HG03575 (cell line): ENCODE measurements at regions not wholly inside any gene's neighbourhood (a gene's known extent, or its start where the extent isn't known, plus 50 kb on each side); places are given as distances from the start of the nearest gene placed in this dataset.

Source experiments
- ATAC-seq: cut with Tn5 transposase; IDR thresholded peaks from one replicate; pipeline ENCODE4 v1.9.1; 2021; ENCODE audit not compliant: unreplicated experiment, insufficient number of reproducible peaks, low FRiP score; ENCODE audit errors: extremely low read depth

- no peak for ATAC-seq
Measured at GRCh38 chr1:177615251-177615650, 354.6 kb downstream of the SEC16B start.

DNA sequence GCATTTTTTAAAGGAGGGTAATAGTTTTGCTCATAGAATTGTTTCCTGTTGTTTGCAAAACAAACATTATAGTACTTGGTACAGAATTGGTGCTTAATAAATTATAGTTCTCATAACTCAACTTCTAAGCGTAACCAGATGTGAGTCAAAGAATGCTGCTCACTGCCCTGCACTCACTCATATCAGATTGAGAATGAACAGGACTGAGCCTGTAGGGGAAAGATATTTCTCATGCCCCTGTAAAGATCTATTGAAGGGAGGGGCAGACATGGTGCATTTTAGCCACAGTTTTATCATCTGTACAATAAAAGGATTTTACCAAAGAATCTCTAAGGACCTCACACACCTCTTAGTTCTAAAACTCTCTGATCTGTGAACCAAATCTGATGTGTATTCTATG is 358.5 kb downstream of the SEC16B start:
- no peak for ATAC-seq

- ATAC-seq = no peak
Measured at GRCh38 chr1:177609953-177610352, 359.9 kb downstream of the SEC16B start.

DNA sequence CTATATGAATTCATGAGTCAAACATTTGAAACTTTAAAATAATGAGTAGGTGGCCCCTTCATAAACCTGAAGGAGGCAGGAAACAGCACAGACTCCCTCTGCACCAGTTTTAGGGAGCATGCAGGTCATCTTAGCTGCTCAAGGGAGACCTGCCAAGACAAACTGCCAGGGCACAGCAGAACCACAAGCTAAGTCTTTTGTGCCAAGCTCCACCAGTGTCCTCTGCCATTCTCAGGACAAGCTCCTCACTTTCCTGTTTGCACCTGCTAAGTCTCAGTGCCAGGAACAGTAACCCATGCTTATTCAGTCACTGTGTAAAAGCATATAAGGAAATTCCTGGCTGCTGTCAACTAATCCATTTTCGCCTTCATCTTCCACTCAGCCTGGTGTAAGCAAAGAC is 368.9 kb downstream of the SEC16B start:
- no peak for ATAC-seq

DNA sequence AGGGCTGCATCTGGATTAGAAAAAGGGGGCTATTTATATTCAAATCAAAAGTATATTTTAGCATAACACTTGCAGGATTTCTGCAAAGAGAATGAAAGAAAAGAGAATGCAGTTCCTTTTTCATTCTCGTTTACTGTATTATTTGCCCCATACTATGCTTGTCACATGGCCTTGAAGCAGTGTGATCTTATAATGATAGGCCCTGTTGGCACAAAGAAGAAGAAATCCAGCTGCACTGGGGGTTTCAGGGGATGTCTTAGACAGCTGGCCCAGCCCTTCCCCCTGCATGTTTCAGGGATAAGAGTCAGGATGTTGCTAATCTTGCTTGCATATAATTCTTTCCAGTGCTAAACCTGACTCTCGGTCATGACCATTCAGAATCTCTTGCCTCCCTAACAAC is 369.5 kb downstream of the SEC16B start:
- ATAC-seq = no peak

- no peak for ATAC-seq
Measured at GRCh38 chr1:177597393-177597792, 372.5 kb downstream of the SEC16B start.

- ATAC-seq = no peak
Measured at GRCh38 chr1:177596485-177596884, 373.4 kb downstream of the SEC16B start.

DNA sequence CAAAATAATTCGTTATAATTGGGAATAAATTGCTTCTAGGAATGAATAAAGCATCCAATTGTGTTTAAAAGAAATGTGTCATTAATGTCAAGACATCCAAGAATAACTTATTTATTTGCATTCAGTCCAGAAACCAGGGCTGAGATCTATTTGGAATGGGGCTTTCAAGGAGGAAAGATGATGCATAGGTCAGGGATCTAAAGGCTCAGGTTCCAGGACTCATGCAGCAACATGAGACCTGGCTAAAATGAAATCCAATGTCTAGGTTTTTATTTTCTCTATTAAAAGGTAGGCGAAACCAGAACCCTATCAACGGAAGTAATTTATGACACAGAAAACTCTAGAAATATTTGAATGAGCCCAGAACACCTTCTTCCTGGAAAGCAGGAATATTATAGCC is 376.8 kb downstream of the SEC16B start:
- ATAC-seq = no peak

DNA sequence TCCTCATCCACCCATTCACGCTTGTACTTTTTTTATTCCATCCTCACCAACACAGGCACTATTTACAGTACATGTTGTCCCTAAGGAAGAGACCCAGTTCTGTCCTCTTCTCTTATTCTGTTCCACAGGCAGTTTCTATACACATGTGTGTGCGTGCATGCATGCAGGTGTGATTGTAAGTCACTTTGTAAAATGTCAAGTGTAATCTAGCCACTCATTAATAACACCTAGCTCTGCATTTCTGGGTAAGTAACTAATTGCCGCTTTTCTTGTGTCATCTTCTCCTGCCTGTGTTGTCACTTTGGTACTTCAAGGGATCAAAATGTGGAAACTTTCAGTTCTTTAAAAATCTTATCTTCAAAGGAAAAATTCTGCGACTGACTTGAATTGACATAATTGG is 377.2 kb downstream of the SEC16B start:
- ATAC-seq = no peak

- ATAC-seq = no peak
Measured at GRCh38 chr1:177591155-177591554, 378.7 kb downstream of the SEC16B start.

- ATAC-seq = no peak
Measured at GRCh38 chr1:177589166-177589565, 380.7 kb downstream of the SEC16B start.

- no peak for ATAC-seq
Measured at GRCh38 chr1:177586429-177586828, 383.4 kb downstream of the SEC16B start.

- ATAC-seq = no peak
Measured at GRCh38 chr1:177585302-177586220, 384.3 kb downstream of the SEC16B start.

- ATAC-seq = no peak
Measured at GRCh38 chr1:177573901-177574300, 396.0 kb downstream of the SEC16B start.

GRCh38 chr1:177571485-177572076 is 398.3 kb downstream of the SEC16B start:
- no peak for ATAC-seq

- no peak for ATAC-seq
Measured at GRCh38 chr1:177571076-177571475, 398.8 kb downstream of the SEC16B start.

DNA sequence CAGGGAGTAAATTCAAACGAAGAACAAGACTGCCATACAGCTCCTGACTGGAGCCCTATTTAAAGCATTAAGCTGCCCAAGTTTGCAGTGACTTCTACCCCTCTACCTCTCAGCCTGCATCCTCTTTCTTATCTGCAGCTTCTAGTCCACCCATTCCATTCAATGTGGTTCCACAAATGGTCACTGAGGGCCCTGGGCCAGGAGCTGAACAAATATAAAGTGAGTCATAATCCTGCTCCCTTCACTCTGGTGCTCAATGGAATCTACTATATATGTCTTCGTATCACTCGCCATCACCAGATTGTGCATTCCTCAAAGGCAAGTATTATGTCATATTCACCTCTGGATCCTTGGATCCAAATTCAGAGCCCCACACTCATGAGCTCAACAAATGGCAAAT is 398.7 kb downstream of the BRINP2 start:
- no peak for ATAC-seq

DNA sequence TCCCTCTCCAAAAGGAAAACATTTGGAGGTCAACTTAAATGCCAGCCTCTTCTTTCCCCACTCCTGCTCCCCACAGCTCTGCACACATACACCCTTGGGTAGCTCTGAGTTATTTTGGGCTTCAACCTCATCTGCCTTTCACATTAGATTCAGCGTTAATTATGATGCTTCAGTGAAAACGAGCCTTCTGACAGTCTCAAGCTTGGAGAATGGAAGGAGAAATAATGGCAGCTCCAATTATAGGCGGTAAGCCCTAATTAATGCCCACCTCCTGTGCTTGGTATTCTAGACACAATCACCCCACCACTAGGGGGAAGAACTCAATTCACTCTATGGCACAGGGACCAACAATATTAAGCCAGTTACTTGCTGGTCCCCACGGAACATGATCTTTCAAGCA is 397.9 kb downstream of the BRINP2 start:
- ATAC-seq = no peak

GRCh38 chr1:177567393-177567792 is 396.6 kb downstream of the BRINP2 start:
- ATAC-seq = no peak

GRCh38 chr1:177566495-177566894 is 395.7 kb downstream of the BRINP2 start:
- ATAC-seq = no peak
